Astrocyte (in vitro differentiated cells and primary cell): ENCODE measurements at regions not wholly inside any gene's neighbourhood (a gene's known extent, or its start where the extent isn't known, plus 50 kb on each side); places are given as distances from the start of the nearest gene placed in this dataset.
A peak's percentile ranks its signal among the peaks of the same experiment; 100 is the strongest.

Experiments used
- DNase-seq: peaks from one replicate; pipeline ENCODE4 v3.0.0-alpha.2; 2010; ENCODE audit warnings: low read depth
- FAIRE-seq: peaks from 2 replicates; lab custom pipeline; 2011; peaks lifted over from hg19 to GRCh38; lab: Jason Lieb, UNC
- H2AFZ ChIP-seq: 2 replicates; pipeline ENCODE4 v1.6.0; 2012; ENCODE audit warnings: low read depth, low read length, inconsistent platforms
- H3K27ac ChIP-seq: 2 replicates; pipeline ENCODE4 v1.5.1; 2011; ENCODE audit warnings: low read depth, low read length, inconsistent platforms
- H3K27me3 ChIP-seq: 2 replicates; pipeline ENCODE4 v1.6.0; 2011; ENCODE audit warnings: low read length, inconsistent platforms; ENCODE audit not compliant: insufficient read depth
- H3K36me3 ChIP-seq: 2 replicates; pipeline ENCODE4 v1.5.1; 2011; ENCODE audit warnings: low read length, inconsistent platforms; ENCODE audit not compliant: insufficient read depth
- H3K4me1 ChIP-seq: 2 replicates; pipeline ENCODE4 v1.5.1; 2011; ENCODE audit warnings: low read length, inconsistent platforms; ENCODE audit not compliant: insufficient read depth
- H3K4me2 ChIP-seq: 2 replicates; pipeline ENCODE4 v1.6.0; 2012; ENCODE audit warnings: low read length, inconsistent platforms
- H3K4me3 ChIP-seq: 2 replicates; pipeline ENCODE4 v1.5.1; 2011; ENCODE audit warnings: low read depth, mild to moderate bottlenecking, low read length, inconsistent platforms; ENCODE audit not compliant: insufficient read depth
- H3K79me2 ChIP-seq: 2 replicates; pipeline ENCODE4 v1.6.0; 2012; ENCODE audit warnings: mild to moderate bottlenecking, low read length, inconsistent platforms; ENCODE audit not compliant: insufficient read depth
- H3K9ac ChIP-seq: 2 replicates; pipeline ENCODE4 v1.6.0; 2012; ENCODE audit warnings: mild to moderate bottlenecking, low read length, inconsistent platforms
- H3K9me3 ChIP-seq: 2 replicates; pipeline ENCODE4 v1.5.1; 2012; ENCODE audit warnings: low read depth, mild to moderate bottlenecking, low read length, inconsistent platforms; ENCODE audit not compliant: insufficient read depth
- H4K20me1 ChIP-seq: 2 replicates; pipeline ENCODE4 v1.6.0; 2012; ENCODE audit warnings: low read length, inconsistent platforms; ENCODE audit not compliant: insufficient read depth
- H3K27ac Mint-ChIP-seq: one replicate; pipeline ENCODE4 v1.8.0; 2021; ENCODE audit warnings: mild to moderate bottlenecking, mixed read lengths; ENCODE audit not compliant: unreplicated experiment
- H3K27me3 Mint-ChIP-seq: one replicate; pipeline ENCODE4 v1.8.0; 2021; ENCODE audit warnings: low read depth, mixed read lengths; ENCODE audit not compliant: unreplicated experiment
- H3K36me3 Mint-ChIP-seq: one replicate; pipeline ENCODE4 v1.8.0; 2021; ENCODE audit warnings: low read depth, mixed read lengths; ENCODE audit not compliant: unreplicated experiment
- H3K4me1 Mint-ChIP-seq: one replicate; pipeline ENCODE4 v1.8.0; 2021; ENCODE audit warnings: low read depth, mixed read lengths; ENCODE audit not compliant: unreplicated experiment
- H3K4me3 Mint-ChIP-seq: one replicate; pipeline ENCODE4 v1.8.0; 2021; ENCODE audit warnings: mild to moderate bottlenecking, moderate library complexity, mixed read lengths; ENCODE audit not compliant: unreplicated experiment
- H3K9me3 Mint-ChIP-seq: one replicate; pipeline ENCODE4 v1.8.0; 2021; ENCODE audit warnings: mild to moderate bottlenecking, mixed read lengths; ENCODE audit not compliant: unreplicated experiment
- EZH2 ChIP-seq: IDR thresholded peaks from 2 replicates; pipeline ENCODE4 v1.6.1; 2012; ENCODE audit warnings: mild to moderate bottlenecking, low read length, inconsistent platforms; ENCODE audit not compliant: insufficient read depth
- TF ChIP-seq, protein P1 (sequence below): IDR thresholded peaks from 2 replicates; pipeline ENCODE4 v1.5.1; 2011; ENCODE audit warnings: low read depth, mild to moderate bottlenecking, inconsistent platforms, low read length, moderate library complexity; ENCODE audit not compliant: insufficient read depth

GRCh38 chrX:30973784-30974427, 84.9 kb upstream of the TAB3 start:
- Mint-ChIP-seq H3K27ac (peak overlapping the region; percentile 27), H3K27me3 (no peaks in the 10 kb centered on the region), H3K4me3 (no peak overlapping the region), H3K9me3 (no peaks in the 10 kb centered on the region), H3K4me1 (peaks cover 6% of the 10 kb centered on the region), H3K36me3 (no peaks in the 10 kb centered on the region)
- FAIRE-seq (peak; percentile 80), DNase-seq (no peak)
- no peak overlapping the region for H3K27ac ChIP-seq
- H3K4me2 ChIP-seq: no peak overlapping the region
- no peak overlapping the region for H3K9ac ChIP-seq
- H3K27me3 ChIP-seq: no peaks in the 10 kb centered on the region
- H3K4me1 ChIP-seq: no peaks in the 10 kb centered on the region
- TF ChIP-seq EZH2: no peak
- TF ChIP-seq, protein P1, sequence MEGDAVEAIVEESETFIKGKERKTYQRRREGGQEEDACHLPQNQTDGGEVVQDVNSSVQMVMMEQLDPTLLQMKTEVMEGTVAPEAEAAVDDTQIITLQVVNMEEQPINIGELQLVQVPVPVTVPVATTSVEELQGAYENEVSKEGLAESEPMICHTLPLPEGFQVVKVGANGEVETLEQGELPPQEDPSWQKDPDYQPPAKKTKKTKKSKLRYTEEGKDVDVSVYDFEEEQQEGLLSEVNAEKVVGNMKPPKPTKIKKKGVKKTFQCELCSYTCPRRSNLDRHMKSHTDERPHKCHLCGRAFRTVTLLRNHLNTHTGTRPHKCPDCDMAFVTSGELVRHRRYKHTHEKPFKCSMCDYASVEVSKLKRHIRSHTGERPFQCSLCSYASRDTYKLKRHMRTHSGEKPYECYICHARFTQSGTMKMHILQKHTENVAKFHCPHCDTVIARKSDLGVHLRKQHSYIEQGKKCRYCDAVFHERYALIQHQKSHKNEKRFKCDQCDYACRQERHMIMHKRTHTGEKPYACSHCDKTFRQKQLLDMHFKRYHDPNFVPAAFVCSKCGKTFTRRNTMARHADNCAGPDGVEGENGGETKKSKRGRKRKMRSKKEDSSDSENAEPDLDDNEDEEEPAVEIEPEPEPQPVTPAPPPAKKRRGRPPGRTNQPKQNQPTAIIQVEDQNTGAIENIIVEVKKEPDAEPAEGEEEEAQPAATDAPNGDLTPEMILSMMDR: no peak
- no peaks in the 10 kb centered on the region for H3K9me3 ChIP-seq
- H3K36me3 ChIP-seq: no peaks in the 10 kb centered on the region
- no peaks in the 10 kb centered on the region for H3K79me2 ChIP-seq
- H3K4me3 ChIP-seq: no peak overlapping the region
- no peaks in the 10 kb centered on the region for H4K20me1 ChIP-seq
- H2AFZ ChIP-seq: no peak overlapping the region

DNA sequence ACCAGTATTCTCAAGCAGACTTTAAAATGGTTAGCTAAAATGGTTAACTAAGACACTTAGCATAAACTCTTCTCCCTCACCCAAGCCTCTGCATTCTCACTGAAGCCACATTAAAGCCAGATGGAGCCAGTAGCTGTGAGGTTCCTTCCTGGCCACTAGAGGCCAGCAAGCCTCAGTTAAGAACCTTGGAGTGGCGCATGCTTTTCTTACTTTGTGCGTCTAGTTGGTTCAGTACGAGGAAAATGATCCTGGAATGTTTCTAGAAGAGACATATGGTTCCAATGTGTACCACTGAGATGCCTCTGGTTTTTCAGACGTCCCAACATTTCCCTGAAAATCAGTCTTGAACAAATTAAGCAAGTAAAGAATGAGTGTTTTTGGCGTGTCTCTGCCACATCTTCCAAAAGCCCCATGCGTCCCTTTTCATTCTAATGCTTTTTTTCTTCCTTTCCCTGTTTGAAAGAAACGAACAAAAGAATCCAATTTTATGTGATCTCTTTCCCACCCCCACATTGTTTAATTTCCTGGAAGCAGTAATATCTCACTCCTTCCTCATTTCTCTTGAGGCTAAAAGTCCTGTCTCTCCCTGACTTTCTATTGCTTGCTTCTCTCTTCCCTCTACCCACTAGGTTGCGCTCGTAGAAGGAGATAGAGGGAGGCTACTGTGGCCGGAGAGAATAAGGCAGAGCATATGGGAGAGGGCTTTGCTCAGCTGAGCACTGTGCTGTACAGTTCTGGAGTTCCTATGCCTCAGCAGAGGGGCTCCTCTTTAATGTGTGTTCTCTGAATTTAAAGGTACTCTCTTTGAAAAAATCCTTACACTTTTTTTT, 82.9 kb upstream of the TAB3 start:
- Mint-ChIP-seq H3K36me3 (no peaks in the 10 kb centered on the region), H3K4me1 (no peaks in the 10 kb centered on the region), H3K27me3 (no peaks in the 10 kb centered on the region), H3K9me3 (no peaks in the 10 kb centered on the region), H3K27ac (no peak overlapping the region), H3K4me3 (peak overlapping the region; percentile 73)
- peak overlapping the region; percentile 69 for H2AFZ ChIP-seq
- H3K27ac ChIP-seq: no peak overlapping the region
- FAIRE-seq (peak; percentile 99), DNase-seq (peak; percentile 18)
- TF ChIP-seq, protein P1: peak; percentile 65
- TF ChIP-seq EZH2: no peak
- H3K4me2 ChIP-seq: peak overlapping the region; percentile 83
- H3K4me3 ChIP-seq: peak overlapping the region; percentile 24
- H3K9ac ChIP-seq: no peak overlapping the region
- no peaks in the 10 kb centered on the region for H3K4me1 ChIP-seq
- H3K27me3 ChIP-seq: no peaks in the 10 kb centered on the region
- no peaks in the 10 kb centered on the region for H3K79me2 ChIP-seq
- H3K36me3 ChIP-seq: no peaks in the 10 kb centered on the region
- H4K20me1 ChIP-seq: no peaks in the 10 kb centered on the region
- H3K9me3 ChIP-seq: no peaks in the 10 kb centered on the region
